Esophagus squamous epithelium (tissue), 5 donors: ENCODE measurements at regions not wholly inside any gene's neighbourhood (a gene's known extent, or its start where the extent isn't known, plus 50 kb on each side); places are given as distances from the start of the nearest gene placed in this dataset.

Experiments
- DNase-seq: peaks from one replicate; lab custom pipeline; 2025; lab: John Stamatoyannopoulos, UW
- H3K27ac ChIP-seq, 4 donors: fragments of 200-600 bp; sonication (generic); one replicate each; pipeline ENCODE4 v1.5.1; 2016 to 2019; ENCODE audit warnings: mild to moderate bottlenecking in 1 of 4
- H3K27me3 ChIP-seq, 4 donors: fragments of 200-600 bp; sonication (generic); 1 replicate in 3 of 4; 2 replicates in 1 of 4; pipeline versions ENCODE4 v1.5.1 to v1.6.0; 2017 to 2021; ENCODE audit warnings: antibody characterized with exemption in 1 of 4
- H3K36me3 ChIP-seq, 3 donors: fragments of 200-600 bp; sonication (generic); one replicate each; pipeline ENCODE4 v1.5.1; 2016 to 2019
- H3K4me1 ChIP-seq, 3 donors: fragments of 200-600 bp; sonication (generic); one replicate each; pipeline ENCODE4 v1.5.1; 2017 to 2019
- H3K4me3 ChIP-seq, 4 donors: fragments of 200-600 bp; sonication (generic); 1 replicate in 3 of 4; 2 replicates in 1 of 4; pipeline ENCODE4 v1.5.1; 2016 to 2019; ENCODE audit warnings: mild to moderate bottlenecking in 2 of 4, moderate library complexity in 1 of 4
- H3K9me3 ChIP-seq, 3 donors: fragments of 200-600 bp; sonication (generic); one replicate each; pipeline ENCODE4 v1.5.1; 2016 to 2019
- POLR2A ChIP-seq, 4 donors: fragments of 450-650 bp; IDR thresholded peaks; one replicate each; pipeline ENCODE4 v1.6.1; 2017; ENCODE audit warnings: antibody characterized with exemption in 4 of 4, mild to moderate bottlenecking in 4 of 4, moderate library complexity in 3 of 4
- WGBS, 2 donors: methylation state at CpG; one replicate each; pipeline ENCODE4 v1.1.5; 2018; 5-methylcytosine and 5-hydroxymethylcytosine counted together
- intact Hi-C: fragments of 100-400 bp; cut with DNase I; formaldehyde crosslinking; loops from one replicate; pipeline ENCODE4 v1.15.0; 2022
- TF ChIP-seq, protein P1 (sequence below), 6 experiments: fragments of 450-650 bp in 4 of 6; fragments of 200-600 bp in 2 of 6; sonication (generic) in 2 of 6; IDR thresholded peaks; one replicate each; pipeline ENCODE4 v1.5.1; 2016 to 2019; ENCODE audit warnings: antibody characterized with exemption in 6 of 6, mild to moderate bottlenecking in 4 of 6, moderate library complexity in 4 of 6
- donor health status: DM: yes; HTN: yes; CAD: no.

DNA sequence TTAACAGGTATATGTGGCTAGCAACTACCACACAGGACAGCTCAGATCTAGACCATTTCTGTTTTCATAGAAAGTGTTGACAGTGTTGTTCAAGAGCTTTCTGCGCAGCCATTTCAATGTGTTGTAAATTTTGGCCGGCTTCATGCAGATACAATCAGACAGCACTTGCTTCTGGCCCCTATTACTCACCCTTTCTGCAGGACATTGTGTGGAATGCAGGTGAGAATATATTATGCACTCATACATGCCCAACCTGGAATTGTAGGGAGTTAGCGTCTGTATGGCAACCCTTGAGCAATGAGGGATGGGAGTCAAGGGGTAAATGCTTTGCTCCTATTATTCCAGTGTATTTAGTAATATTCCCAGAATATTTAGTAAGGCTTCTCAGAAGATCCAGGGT lies 180.9 kb upstream of the PLXNA2 start:
- Histone ChIP-seq H3K27ac (no peak overlapping the region), H3K9me3 (no peaks in the 10 kb centered on the region), H3K4me3 (no peak overlapping the region), H3K36me3 (no peaks in the 10 kb centered on the region), H3K4me1 (no peaks in the 10 kb centered on the region), H3K27me3 (no peaks in the 10 kb centered on the region)
- intact Hi-C loops, result no loop called here
- no peak for DNase-seq
- TF ChIP-seq, protein P1, sequence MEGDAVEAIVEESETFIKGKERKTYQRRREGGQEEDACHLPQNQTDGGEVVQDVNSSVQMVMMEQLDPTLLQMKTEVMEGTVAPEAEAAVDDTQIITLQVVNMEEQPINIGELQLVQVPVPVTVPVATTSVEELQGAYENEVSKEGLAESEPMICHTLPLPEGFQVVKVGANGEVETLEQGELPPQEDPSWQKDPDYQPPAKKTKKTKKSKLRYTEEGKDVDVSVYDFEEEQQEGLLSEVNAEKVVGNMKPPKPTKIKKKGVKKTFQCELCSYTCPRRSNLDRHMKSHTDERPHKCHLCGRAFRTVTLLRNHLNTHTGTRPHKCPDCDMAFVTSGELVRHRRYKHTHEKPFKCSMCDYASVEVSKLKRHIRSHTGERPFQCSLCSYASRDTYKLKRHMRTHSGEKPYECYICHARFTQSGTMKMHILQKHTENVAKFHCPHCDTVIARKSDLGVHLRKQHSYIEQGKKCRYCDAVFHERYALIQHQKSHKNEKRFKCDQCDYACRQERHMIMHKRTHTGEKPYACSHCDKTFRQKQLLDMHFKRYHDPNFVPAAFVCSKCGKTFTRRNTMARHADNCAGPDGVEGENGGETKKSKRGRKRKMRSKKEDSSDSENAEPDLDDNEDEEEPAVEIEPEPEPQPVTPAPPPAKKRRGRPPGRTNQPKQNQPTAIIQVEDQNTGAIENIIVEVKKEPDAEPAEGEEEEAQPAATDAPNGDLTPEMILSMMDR (IDR thresholded peaks at IDR 0.05), result no peak
- no peak for TF ChIP-seq POLR2A (IDR thresholded peaks at IDR 0.05)
- WGBS, 2 donors, result 82 to 96% methylated on average over 3 of the region's 3 CpGs

DNA sequence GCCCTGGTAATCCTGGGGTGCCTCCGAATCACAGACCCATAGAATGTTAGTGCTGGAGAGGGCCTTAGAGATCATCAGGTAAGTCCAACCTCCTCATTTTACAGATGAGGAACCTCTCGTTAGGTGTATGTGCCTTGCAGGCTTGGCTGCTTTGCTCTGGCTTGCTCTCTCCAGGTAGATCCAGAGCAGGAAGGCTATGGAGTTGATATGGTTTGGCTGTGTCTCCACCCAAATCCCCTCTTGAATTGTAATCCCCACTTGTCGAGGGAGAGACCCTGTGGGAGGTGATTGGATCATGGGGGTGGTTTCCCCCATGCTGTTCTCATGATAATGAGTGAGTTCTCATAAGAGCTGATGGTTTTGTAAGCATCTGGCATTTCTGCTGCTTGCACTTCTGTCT lies 186.0 kb upstream of the PLXNA2 start:
- Histone ChIP-seq H3K27ac (no peak overlapping the region), H3K4me3 (no peak overlapping the region), H3K4me1 (peaks cover 0 to 13% (median 0%) of the 10 kb centered on the region in 3 donors), H3K9me3 (no peaks in the 10 kb centered on the region), H3K36me3 (no peaks in the 10 kb centered on the region), H3K27me3 (peaks cover 0 to 5% (median 0%) of the 10 kb centered on the region in 4 donors)
- no peak for DNase-seq
- TF ChIP-seq, protein P1 (IDR thresholded peaks at IDR 0.05), result no peak
- TF ChIP-seq POLR2A (IDR thresholded peaks at IDR 0.05), result no peak
- WGBS, 2 donors, result 71 to 77% methylated on average over 2 to 3 of the region's 3 CpGs
- intact Hi-C loops, result no loop called here

DNA sequence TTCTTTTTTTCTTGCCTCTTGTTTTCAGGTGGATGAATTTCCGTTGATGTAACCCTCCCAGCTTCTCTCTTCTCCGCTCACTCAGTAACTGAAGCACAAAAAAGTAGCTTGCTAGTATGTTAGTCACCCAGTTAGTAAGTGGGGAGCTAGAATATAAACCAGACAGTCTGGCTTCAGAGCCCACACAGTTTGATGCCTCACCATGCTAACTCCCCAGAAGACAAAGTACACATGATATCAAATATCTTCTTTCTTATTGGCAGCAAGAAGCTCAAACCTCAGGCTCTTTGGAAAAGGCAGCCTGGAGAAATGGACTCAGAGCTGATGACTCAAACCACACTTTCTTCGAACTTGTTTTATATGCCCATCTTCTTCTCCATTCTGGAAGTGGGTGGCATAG lies 187.5 kb upstream of the PLXNA2 start:
- peaks cover 0 to 13% (median 0%) of the 10 kb centered on the region in 3 donors for H3K4me1 ChIP-seq
- TF ChIP-seq, protein P1 (IDR thresholded peaks at IDR 0.05), result no peak
- TF ChIP-seq POLR2A (IDR thresholded peaks at IDR 0.05), result no peak
- no peaks in the 10 kb centered on the region for H3K36me3 ChIP-seq
- H3K27me3 ChIP-seq, result peaks cover 0 to 12% (median 0%) of the 10 kb centered on the region in 4 donors
- no peak overlapping the region for H3K4me3 ChIP-seq
- intact Hi-C loops, result no loop called here
- no peaks in the 10 kb centered on the region for H3K9me3 ChIP-seq
- no peak overlapping the region for H3K27ac ChIP-seq
- no peak for DNase-seq
- WGBS, 2 donors, result 68 to 72% methylated on average over 3 of the region's 3 CpGs

DNA sequence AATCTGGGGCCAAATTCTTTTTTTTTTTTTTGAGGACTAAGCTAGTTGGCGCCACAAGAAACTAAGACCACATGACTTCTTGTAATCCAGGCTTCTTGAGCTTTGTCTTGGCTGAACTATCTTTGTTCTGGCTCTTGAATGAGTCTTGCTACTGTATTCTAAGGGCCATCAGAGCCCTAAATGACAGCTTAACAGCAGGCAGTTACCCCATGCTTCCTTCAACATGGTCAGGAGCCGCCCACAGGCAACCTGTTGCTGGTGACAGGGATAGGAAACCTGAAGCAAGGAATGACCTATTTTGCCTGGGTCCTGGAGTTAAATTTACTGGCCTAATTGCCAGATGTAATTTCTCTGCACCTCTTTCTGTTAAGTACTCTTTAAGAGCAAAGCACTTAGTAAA lies 188.2 kb upstream of the PLXNA2 start:
- intact Hi-C loops, result no loop called here
- Histone ChIP-seq H3K4me3 (no peak overlapping the region), H3K4me1 (peaks cover 0 to 13% (median 0%) of the 10 kb centered on the region in 3 donors), H3K36me3 (no peaks in the 10 kb centered on the region), H3K9me3 (no peaks in the 10 kb centered on the region), H3K27me3 (peaks cover 0 to 12% (median 0%) of the 10 kb centered on the region in 4 donors), H3K27ac (peak overlapping the region in 1 of 4 donors; percentile 8)
- 58 to 73% methylated on average over 2 of the region's 2 CpGs for WGBS, 2 donors
- TF ChIP-seq, protein P1 (IDR thresholded peaks at IDR 0.05), result no peak
- no peak for TF ChIP-seq POLR2A (IDR thresholded peaks at IDR 0.05)
- no peak for DNase-seq

DNA sequence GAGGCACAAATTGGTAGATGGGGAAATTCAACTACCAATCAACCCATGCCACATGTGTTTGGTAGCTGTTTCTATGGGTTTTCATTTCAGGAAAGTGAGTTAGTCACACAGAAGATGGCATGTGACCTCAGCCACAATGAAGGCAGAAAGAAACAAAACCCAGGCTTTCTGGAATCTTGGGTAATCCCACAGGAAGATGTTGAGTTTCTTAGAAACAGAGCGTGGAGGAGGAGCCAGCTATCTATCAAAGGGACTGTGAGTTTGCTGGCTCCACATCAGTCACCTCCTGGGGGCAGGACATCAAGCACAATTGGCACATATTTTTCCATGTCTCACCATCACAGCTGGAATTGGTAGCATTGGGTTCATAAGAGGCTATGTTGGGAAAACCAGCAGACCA lies 188.9 kb upstream of the PLXNA2 start:
- Histone ChIP-seq H3K27ac (no peak overlapping the region), H3K9me3 (no peaks in the 10 kb centered on the region), H3K27me3 (peaks cover 0 to 12% (median 0%) of the 10 kb centered on the region in 4 donors), H3K36me3 (no peaks in the 10 kb centered on the region), H3K4me3 (no peak overlapping the region), H3K4me1 (peaks cover 0 to 13% (median 0%) of the 10 kb centered on the region in 3 donors)
- no peak for DNase-seq
- 63 to 64% methylated on average over 1 of the region's 1 CpG for WGBS, 2 donors
- intact Hi-C loops, result no loop called here
- TF ChIP-seq, protein P1 (IDR thresholded peaks at IDR 0.05), result no peak
